ENCODE measurements at regions not wholly inside any gene's neighbourhood (a gene's known extent, or its start where the extent isn't known, plus 50 kb on each side); places are given as distances from the start of the nearest gene placed in this dataset.

DNA sequence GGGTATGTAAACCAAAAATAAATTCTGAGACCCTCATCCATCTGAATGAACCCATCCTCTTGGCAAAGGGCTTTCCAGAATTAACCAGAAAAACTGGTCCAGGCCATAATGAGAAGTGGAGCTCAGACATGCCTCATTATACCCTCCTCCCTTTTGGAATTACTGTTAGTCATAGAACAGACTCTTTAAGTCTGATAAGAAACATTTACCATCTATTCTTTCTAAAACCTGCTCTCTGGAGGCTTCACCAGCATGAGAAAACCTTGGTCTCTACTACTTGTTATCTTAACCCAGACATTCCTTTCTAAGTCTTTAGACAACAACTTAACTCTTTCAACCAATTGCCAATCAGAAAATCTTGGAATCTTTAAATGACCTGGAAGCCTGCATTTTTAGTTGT, 82.8 kb downstream of the QPCT start (continued):
- TF ChIP-seq CBX8 (IDR thresholded peaks at IDR 0.05; ENCODE audit: borderline replicate concordance, extremely low read depth, low read depth, low read length, poor library complexity, severe bottlenecking) (no peak), TOE1 (IDR thresholded peaks at IDR 0.05; ENCODE audit: borderline replicate concordance) (no peak), TOE1 (CRISPR knock-in tag; IDR thresholded peaks at IDR 0.05; ENCODE audit: borderline replicate concordance, low read depth) (no peak)

DNA sequence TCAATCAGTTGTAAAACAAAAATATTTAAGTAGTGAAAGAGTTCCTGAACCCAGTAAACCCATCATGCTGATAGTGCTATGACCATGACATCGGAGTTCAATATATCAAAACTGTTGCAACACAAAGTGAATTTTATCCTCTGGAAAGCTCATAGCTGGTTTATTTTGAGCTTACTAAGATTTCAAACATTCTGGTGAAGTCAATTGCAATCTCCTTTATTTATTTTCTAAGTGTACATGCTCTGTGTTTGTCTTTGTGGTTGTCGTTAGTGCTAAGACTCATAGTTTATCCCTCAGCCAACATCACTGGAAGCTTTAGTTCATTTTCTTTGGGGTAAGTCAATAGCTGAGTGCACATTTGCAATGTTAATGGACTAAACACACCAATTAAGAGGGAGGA, 91.9 kb downstream of the QPCT start:
- no peak overlapping the region for H2AFZ ChIP-seq (ENCODE audit: low read depth, low read length)
- 0 out of 5 replicates have a peak, but pooled peaks cover 0 to 2% of the 10 kb centered on the region in 2 experiments for H3K27me3 ChIP-seq (ENCODE audit: control insufficient read depth in 2 of 2, insufficient read depth in 2 of 2, low read length in 2 of 2)
- no peak for DNase-seq (ENCODE audit: extremely low read depth in 1 of 4, low spot score in 3 of 4)
- no peak overlapping the region for H3K4me2 ChIP-seq (ENCODE audit: insufficient read depth, low read length)
- no peak for ATAC-seq
- no peak overlapping the region for H3K9ac ChIP-seq (ENCODE audit: insufficient read depth in 1 of 2, low read depth in 2 of 2, low read length in 2 of 2)
- intact Hi-C loops (cut with micrococcal nuclease) (no loop called here), in situ Hi-C loops (cut with MboI) (no loop called here)
- 26% methylated on average over 2 of the region's 2 CpGs for WGBS (ENCODE audit: insufficient coverage, low coverage, missing lambda C conversion rate)
- H4K20me1 ChIP-seq (replicated peaks; ENCODE audit: control insufficient read depth, insufficient read depth, low read length), result no peaks in the 10 kb centered on the region
- no peak for FAIRE-seq
- TF ChIP-seq, protein P1, sequence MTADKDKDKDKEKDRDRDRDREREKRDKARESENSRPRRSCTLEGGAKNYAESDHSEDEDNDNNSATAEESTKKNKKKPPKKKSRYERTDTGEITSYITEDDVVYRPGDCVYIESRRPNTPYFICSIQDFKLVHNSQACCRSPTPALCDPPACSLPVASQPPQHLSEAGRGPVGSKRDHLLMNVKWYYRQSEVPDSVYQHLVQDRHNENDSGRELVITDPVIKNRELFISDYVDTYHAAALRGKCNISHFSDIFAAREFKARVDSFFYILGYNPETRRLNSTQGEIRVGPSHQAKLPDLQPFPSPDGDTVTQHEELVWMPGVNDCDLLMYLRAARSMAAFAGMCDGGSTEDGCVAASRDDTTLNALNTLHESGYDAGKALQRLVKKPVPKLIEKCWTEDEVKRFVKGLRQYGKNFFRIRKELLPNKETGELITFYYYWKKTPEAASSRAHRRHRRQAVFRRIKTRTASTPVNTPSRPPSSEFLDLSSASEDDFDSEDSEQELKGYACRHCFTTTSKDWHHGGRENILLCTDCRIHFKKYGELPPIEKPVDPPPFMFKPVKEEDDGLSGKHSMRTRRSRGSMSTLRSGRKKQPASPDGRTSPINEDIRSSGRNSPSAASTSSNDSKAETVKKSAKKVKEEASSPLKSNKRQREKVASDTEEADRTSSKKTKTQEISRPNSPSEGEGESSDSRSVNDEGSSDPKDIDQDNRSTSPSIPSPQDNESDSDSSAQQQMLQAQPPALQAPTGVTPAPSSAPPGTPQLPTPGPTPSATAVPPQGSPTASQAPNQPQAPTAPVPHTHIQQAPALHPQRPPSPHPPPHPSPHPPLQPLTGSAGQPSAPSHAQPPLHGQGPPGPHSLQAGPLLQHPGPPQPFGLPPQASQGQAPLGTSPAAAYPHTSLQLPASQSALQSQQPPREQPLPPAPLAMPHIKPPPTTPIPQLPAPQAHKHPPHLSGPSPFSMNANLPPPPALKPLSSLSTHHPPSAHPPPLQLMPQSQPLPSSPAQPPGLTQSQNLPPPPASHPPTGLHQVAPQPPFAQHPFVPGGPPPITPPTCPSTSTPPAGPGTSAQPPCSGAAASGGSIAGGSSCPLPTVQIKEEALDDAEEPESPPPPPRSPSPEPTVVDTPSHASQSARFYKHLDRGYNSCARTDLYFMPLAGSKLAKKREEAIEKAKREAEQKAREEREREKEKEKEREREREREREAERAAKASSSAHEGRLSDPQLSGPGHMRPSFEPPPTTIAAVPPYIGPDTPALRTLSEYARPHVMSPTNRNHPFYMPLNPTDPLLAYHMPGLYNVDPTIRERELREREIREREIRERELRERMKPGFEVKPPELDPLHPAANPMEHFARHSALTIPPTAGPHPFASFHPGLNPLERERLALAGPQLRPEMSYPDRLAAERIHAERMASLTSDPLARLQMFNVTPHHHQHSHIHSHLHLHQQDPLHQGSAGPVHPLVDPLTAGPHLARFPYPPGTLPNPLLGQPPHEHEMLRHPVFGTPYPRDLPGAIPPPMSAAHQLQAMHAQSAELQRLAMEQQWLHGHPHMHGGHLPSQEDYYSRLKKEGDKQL (CRISPR knock-in tag; IDR thresholded peaks at IDR 0.05; ENCODE audit: borderline replicate concordance), result no peak
- TF ChIP-seq SOX6 (IDR thresholded peaks at IDR 0.05), result no peak
- no peak for TF ChIP-seq ZNF311 (CRISPR knock-in tag; IDR thresholded peaks at IDR 0.05)
- no peaks in the 10 kb centered on the region for H3K79me2 ChIP-seq (ENCODE audit: control insufficient read depth, insufficient read depth, low read length)
- no peaks in the 10 kb centered on the region for H3K36me3 ChIP-seq (ENCODE audit: control insufficient read depth, insufficient read depth, low read length)
- no peaks in the 10 kb centered on the region for H3K9me1 ChIP-seq (ENCODE audit: control insufficient read depth, insufficient read depth, low read length)
- ChIA-PET CTCF (ENCODE audit: low intra/inter-chr PET ratio) (no interaction called here), POLR2A (no interaction called here)
- H3K4me3 ChIP-seq, result no peak overlapping the region
- H3K9me3 ChIP-seq (replicated peaks; ENCODE audit: control insufficient read depth, insufficient read depth, low read depth, low read length), result no peaks in the 10 kb centered on the region
- H3K4me1 ChIP-seq (replicated peaks in 1 of 2; ENCODE audit: control insufficient read depth in 2 of 2, insufficient read depth in 2 of 2, low read length in 2 of 2), result no peaks in the 10 kb centered on the region
- no peak overlapping the region for H3K27ac ChIP-seq (ENCODE audit: extremely low read depth, low read depth, low read length)
- BruUV-seq (replicated peaks), result no TSS peak

Data from K562 (cell line).